ENCODE measurements at regions not wholly inside any gene's neighbourhood (a gene's known extent, or its start where the extent isn't known, plus 50 kb on each side); places are given as distances from the start of the nearest gene placed in this dataset.
"Not testable (repeated sequence)": the region's sequence is repeated elsewhere in the genome, so short reads cannot be mapped to it uniquely, and the experiment has no call there.

DNA sequence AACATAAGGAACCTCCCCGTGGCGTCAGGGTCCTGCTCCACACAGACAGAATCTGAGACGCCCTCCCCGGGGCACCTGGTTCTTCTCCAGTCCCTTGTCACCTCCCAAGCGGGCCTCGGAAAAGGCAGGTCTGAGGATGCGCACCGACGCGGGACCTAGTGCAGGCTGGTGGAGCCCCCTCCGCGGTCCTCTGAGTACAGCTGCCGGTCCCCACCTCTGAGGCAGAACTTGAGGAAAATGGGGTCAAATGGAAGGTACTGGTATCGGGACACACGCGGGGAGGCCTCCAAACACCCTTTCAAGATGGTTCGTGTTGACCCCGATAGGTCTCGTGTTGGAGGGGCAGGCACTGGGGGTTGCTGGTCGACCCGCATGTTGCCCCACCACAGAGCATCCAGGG, 1725.3 kb downstream of the SPATA31A7 start:
- TF ChIP-seq POLR2AphosphoS5 (IDR thresholded peaks at IDR 0.05; ENCODE audit: low read depth, low read length); POLR2A (IDR thresholded peaks at IDR 0.05; ENCODE audit: low read depth, low read length); TAF1 (IDR thresholded peaks at IDR 0.05; ENCODE audit: low read depth, low read length); SPI1 (IDR thresholded peaks at IDR 0.05; ENCODE audit: low read depth, low read length); PAX5 (IDR thresholded peaks at IDR 0.05; ENCODE audit: insufficient read depth, low read length, severe bottlenecking); POU2F2 (IDR thresholded peaks at IDR 0.05; ENCODE audit: low read depth, low read length): not testable (repeated sequence)
